CD4-positive, alpha-beta memory T cell (primary cell): ENCODE measurements at regions not wholly inside any gene's neighbourhood (a gene's known extent, or its start where the extent isn't known, plus 50 kb on each side); places are given as distances from the start of the nearest gene placed in this dataset.
A peak's percentile ranks its signal among the peaks of the same experiment; 100 is the strongest.

Source experiments
- CTCF ChIA-PET: fragments of 350-600 bp; sonication (Branson Sonifier 250); formaldehyde crosslinking; loops from one replicate; lab custom pipeline; 2021; ENCODE audit warnings: inconsistent platforms; ENCODE audit not compliant: partially characterized antibody; lab: Charles Lee
- POLR2A ChIA-PET: fragments of 350-600 bp; sonication (Branson Sonifier 250); formaldehyde crosslinking; loops from one replicate; lab custom pipeline; 2021; ENCODE audit not compliant: partially characterized antibody; lab: Charles Lee
- DNase-seq, 5 donors: peaks; one replicate each; pipeline versions ENCODE4 v3.0.0 to v3.0.0-alpha.2; 2020 to 2022; ENCODE audit warnings: mixed read lengths in 1 of 5
- H3K27ac ChIP-seq: one replicate; pipeline ENCODE4 v1.7.0; 2013; ENCODE audit warnings: low read depth, low read length
- H3K27me3 ChIP-seq: 2 replicates; pipeline ENCODE4 v1.7.0; 2013; ENCODE audit warnings: mild to moderate bottlenecking, low read length, moderate library complexity; ENCODE audit not compliant: insufficient read depth
- H3K36me3 ChIP-seq: 2 replicates; pipeline ENCODE4 v1.7.0; 2013; ENCODE audit warnings: mild to moderate bottlenecking, low read length, moderate library complexity; ENCODE audit not compliant: insufficient read depth
- H3K4me1 ChIP-seq: 2 replicates; pipeline ENCODE4 v1.7.0; 2013; ENCODE audit warnings: mild to moderate bottlenecking, low read length, moderate library complexity; ENCODE audit not compliant: insufficient read depth
- H3K4me3 ChIP-seq, 2 donors: one replicate each; pipeline ENCODE4 v1.7.0; 2013; ENCODE audit warnings: low read length in 2 of 2, mild to moderate bottlenecking in 1 of 2
- H3K9me3 ChIP-seq, 2 donors: one replicate each; pipeline ENCODE4 v1.7.0; 2013; ENCODE audit warnings: low read length in 2 of 2, control low read depth in 1 of 2; ENCODE audit not compliant: control insufficient read depth in 1 of 2
- H3K27ac Mint-ChIP-seq, 7 donors: one replicate each; pipeline ENCODE4 v1.8.0; 2020 to 2021; ENCODE audit warnings: mixed read lengths in 7 of 7, mild to moderate bottlenecking in 6 of 7, inconsistent platforms in 3 of 7, moderate library complexity in 3 of 7
- H3K27me3 Mint-ChIP-seq, 2 donors: one replicate each; pipeline ENCODE4 v1.8.0; 2020 to 2021; ENCODE audit warnings: mixed read lengths in 2 of 2
- H3K36me3 Mint-ChIP-seq, 2 donors: one replicate each; pipeline ENCODE4 v1.8.0; 2020 to 2021; ENCODE audit warnings: mixed read lengths in 2 of 2, inconsistent platforms in 1 of 2, mild to moderate bottlenecking in 1 of 2
- H3K4me1 Mint-ChIP-seq, 4 donors: one replicate each; pipeline ENCODE4 v1.8.0; 2020 to 2021; ENCODE audit warnings: mixed read lengths in 4 of 4, mild to moderate bottlenecking in 1 of 4
- H3K4me3 Mint-ChIP-seq, 8 donors: one replicate each; pipeline ENCODE4 v1.8.0; 2020 to 2021; ENCODE audit warnings: mixed read lengths in 8 of 8, mild to moderate bottlenecking in 7 of 8, moderate library complexity in 6 of 8, inconsistent platforms in 3 of 8
- H3K9me3 Mint-ChIP-seq, 8 donors: one replicate each; pipeline ENCODE4 v1.8.0; 2020 to 2021; ENCODE audit warnings: mixed read lengths in 8 of 8, mild to moderate bottlenecking in 5 of 8, inconsistent platforms in 3 of 8, moderate library complexity in 1 of 8
- intact Hi-C: fragments of 100-400 bp; cut with micrococcal nuclease; formaldehyde crosslinking; loops from one replicate; pipeline ENCODE4 v1.15.1; 2023

- peaks cover 0 to 3% (median 0%) of the 10 kb centered on the region in 4 donors for H3K4me1 Mint-ChIP-seq
- H3K9me3 Mint-ChIP-seq, result no peaks in the 10 kb centered on the region
- no peak overlapping the region for H3K4me3 Mint-ChIP-seq
- no peaks in the 10 kb centered on the region for H3K36me3 ChIP-seq
- H3K36me3 Mint-ChIP-seq, result no peaks in the 10 kb centered on the region
- intact Hi-C loops, result no loop called here
- no peaks in the 10 kb centered on the region for H3K27me3 Mint-ChIP-seq
- no peak overlapping the region for H3K27ac ChIP-seq
- no peak overlapping the region for H3K4me3 ChIP-seq
- H3K9me3 ChIP-seq, result no peaks in the 10 kb centered on the region
- no peak overlapping the region for H3K27ac Mint-ChIP-seq
- POLR2A ChIA-PET, result no interaction called here
- no peaks in the 10 kb centered on the region for H3K27me3 ChIP-seq
- CTCF ChIA-PET, result no interaction called here
- no peaks in the 10 kb centered on the region for H3K4me1 ChIP-seq
- DNase-seq, result no peak
These were observed 136.8 kb upstream of the IRF2BP2 start for GRCh38 chr1:234746798-234747196.

- CTCF ChIA-PET, result no interaction called here
- POLR2A ChIA-PET, result no interaction called here
These were observed 136.1 kb upstream of the IRF2BP2 start for GRCh38 chr1:234745844-234746797.

GRCh38 chr1:234745276-234745675 lies 135.3 kb upstream of the IRF2BP2 start:
- Histone ChIP-seq H3K27me3 (no peaks in the 10 kb centered on the region), H3K4me1 (no peaks in the 10 kb centered on the region), H3K36me3 (no peaks in the 10 kb centered on the region), H3K9me3 (no peaks in the 10 kb centered on the region), H3K4me3 (no peak overlapping the region), H3K27ac (no peak overlapping the region)
- ChIA-PET POLR2A (interaction anchor here (0.9 to 1.7 kb wide), 2 partner anchors 20 to 26 kb away, joined by 3 read pairs; no protein-coding TSS in a partner anchor), CTCF (no interaction called here)
- Mint-ChIP-seq H3K27me3 (no peaks in the 10 kb centered on the region), H3K27ac (no peak overlapping the region), H3K4me1 (peaks cover 0 to 1% (median 0%) of the 10 kb centered on the region in 4 donors), H3K36me3 (no peaks in the 10 kb centered on the region), H3K9me3 (no peaks in the 10 kb centered on the region), H3K4me3 (no peak overlapping the region)
- intact Hi-C loops, result no loop called here
- DNase-seq, result no peak

More at GRCh38 chr1:234745844-234746797, 136.1 kb upstream of the IRF2BP2 start:
- no peaks in the 10 kb centered on the region for H3K4me1 ChIP-seq
- H3K27me3 ChIP-seq, result no peaks in the 10 kb centered on the region
- peaks cover 0 to 3% (median 0%) of the 10 kb centered on the region in 4 donors for H3K4me1 Mint-ChIP-seq
- H3K9me3 Mint-ChIP-seq, result no peaks in the 10 kb centered on the region
- intact Hi-C loops, result no loop called here
- DNase-seq, result no peak
- H3K27ac ChIP-seq, result no peak overlapping the region
- H3K27ac Mint-ChIP-seq, result peak overlapping the region in 1 of 7 donors; percentile 29
- H3K36me3 Mint-ChIP-seq, result no peaks in the 10 kb centered on the region
- no peak overlapping the region for H3K4me3 Mint-ChIP-seq
- H3K9me3 ChIP-seq, result no peaks in the 10 kb centered on the region
- H3K4me3 ChIP-seq, result no peak overlapping the region
- H3K36me3 ChIP-seq, result no peaks in the 10 kb centered on the region
- H3K27me3 Mint-ChIP-seq, result no peaks in the 10 kb centered on the region

GRCh38 chr1:234743791-234744611 lies 134.0 kb upstream of the IRF2BP2 start:
- Histone ChIP-seq H3K27ac (no peak overlapping the region), H3K9me3 (no peaks in the 10 kb centered on the region), H3K27me3 (no peaks in the 10 kb centered on the region), H3K36me3 (no peaks in the 10 kb centered on the region), H3K4me1 (no peaks in the 10 kb centered on the region), H3K4me3 (no peak overlapping the region)
- Mint-ChIP-seq H3K4me1 (peaks cover 0 to 1% (median 0%) of the 10 kb centered on the region in 4 donors), H3K36me3 (no peaks in the 10 kb centered on the region), H3K27ac (peak overlapping the region in 1 of 7 donors; percentile 21), H3K27me3 (no peaks in the 10 kb centered on the region), H3K9me3 (no peaks in the 10 kb centered on the region), H3K4me3 (no peak overlapping the region)
- POLR2A ChIA-PET, result interaction anchor here (1.7 kb wide), 1 partner anchor 19 kb away, joined by 3 read pairs; no protein-coding TSS in a partner anchor
- DNase-seq, result no peak
- CTCF ChIA-PET, result interaction anchor here (1.2 kb wide), 2 partner anchors 14 to 131 kb away, joined by 3 to 4 read pairs; no protein-coding TSS in a partner anchor
- intact Hi-C loops, result no loop called here

- H3K27ac Mint-ChIP-seq, result no peak overlapping the region
- intact Hi-C loops, result no loop called here
These were observed 132.6 kb upstream of the IRF2BP2 start for GRCh38 chr1:234742622-234743021.

GRCh38 chr1:234737967-234738314 lies 128.0 kb upstream of the IRF2BP2 start:
- peaks cover 0 to 3% (median 0%) of the 10 kb centered on the region in 8 donors for H3K9me3 Mint-ChIP-seq
- POLR2A ChIA-PET, result interaction anchor here (1.4 kb wide), 1 partner anchor 13 kb away, joined by 5 read pairs; no protein-coding TSS in a partner anchor
- H3K4me1 ChIP-seq, result peaks cover 2% of the 10 kb centered on the region
- CTCF ChIA-PET, result interaction anchor here (1.3 kb wide), 2 partner anchors 21 to 346 kb away, joined by 3 to 5 read pairs; no protein-coding TSS in a partner anchor
- H3K4me3 Mint-ChIP-seq, result no peak overlapping the region
- no peaks in the 10 kb centered on the region for H3K9me3 ChIP-seq
- H3K27me3 ChIP-seq, result no peaks in the 10 kb centered on the region
- H3K27ac ChIP-seq, result no peak overlapping the region
- no peaks in the 10 kb centered on the region for H3K36me3 ChIP-seq
- H3K27me3 Mint-ChIP-seq, result no peaks in the 10 kb centered on the region
- peaks cover under 1 to 7% (median 3%) of the 10 kb centered on the region in 4 donors for H3K4me1 Mint-ChIP-seq
- H3K27ac Mint-ChIP-seq, result peak overlapping the region in 1 of 7 donors; percentile 54
- intact Hi-C loops, result no loop called here
- H3K4me3 ChIP-seq, result no peak overlapping the region
- DNase-seq, result no peak
- H3K36me3 Mint-ChIP-seq, result no peaks in the 10 kb centered on the region

More at GRCh38 chr1:234742622-234743021, 132.6 kb upstream of the IRF2BP2 start:
- no peaks in the 10 kb centered on the region for H3K36me3 ChIP-seq
- no peaks in the 10 kb centered on the region for H3K9me3 ChIP-seq
- H3K9me3 Mint-ChIP-seq, result no peaks in the 10 kb centered on the region
- DNase-seq, result no peak
- no peaks in the 10 kb centered on the region for H3K27me3 Mint-ChIP-seq
- no peaks in the 10 kb centered on the region for H3K27me3 ChIP-seq
- no peaks in the 10 kb centered on the region for H3K36me3 Mint-ChIP-seq
- H3K4me1 ChIP-seq, result no peaks in the 10 kb centered on the region
- ChIA-PET POLR2A (interaction anchor here (1.3 to 1.4 kb wide), 2 partner anchors 29 to 131 kb away, joined by 3 read pairs; no protein-coding TSS in a partner anchor), CTCF (interaction anchor here (1.2 kb wide), 2 partner anchors 15 to 339 kb away, joined by 3 to 4 read pairs; no protein-coding TSS in a partner anchor)
- peaks cover 0 to 2% (median under 1%) of the 10 kb centered on the region in 4 donors for H3K4me1 Mint-ChIP-seq
- H3K4me3 ChIP-seq, result no peak overlapping the region
- no peak overlapping the region for H3K4me3 Mint-ChIP-seq
- no peak overlapping the region for H3K27ac ChIP-seq
